Lower leg skin (tissue), 3 donors: ENCODE measurements at regions not wholly inside any gene's neighbourhood (a gene's known extent, or its start where the extent isn't known, plus 50 kb on each side); places are given as distances from the start of the nearest gene placed in this dataset.

Experiments used
- CTCF ChIP-seq, 3 donors: fragments of 450-650 bp; IDR thresholded peaks; one replicate each; pipeline ENCODE4 v1.5.1; 2016; ENCODE audit warnings: antibody characterized with exemption in 3 of 3, mild to moderate bottlenecking in 3 of 3, moderate library complexity in 2 of 3
- POLR2A ChIP-seq, 2 donors: fragments of 450-650 bp; IDR thresholded peaks; one replicate each; pipeline ENCODE4 v1.6.1; 2016 to 2017; ENCODE audit warnings: antibody characterized with exemption in 2 of 2, mild to moderate bottlenecking in 1 of 2, moderate library complexity in 1 of 2

GRCh38 chr12:63348556-63348955 is 197.6 kb upstream of the AVPR1A start:
- TF ChIP-seq CTCF (IDR thresholded peaks at IDR 0.05): no peak
- no peak for TF ChIP-seq POLR2A (IDR thresholded peaks at IDR 0.05)
